ENCODE measurements at regions not wholly inside any gene's neighbourhood (a gene's known extent, or its start where the extent isn't known, plus 50 kb on each side); places are given as distances from the start of the nearest gene placed in this dataset.

DNA sequence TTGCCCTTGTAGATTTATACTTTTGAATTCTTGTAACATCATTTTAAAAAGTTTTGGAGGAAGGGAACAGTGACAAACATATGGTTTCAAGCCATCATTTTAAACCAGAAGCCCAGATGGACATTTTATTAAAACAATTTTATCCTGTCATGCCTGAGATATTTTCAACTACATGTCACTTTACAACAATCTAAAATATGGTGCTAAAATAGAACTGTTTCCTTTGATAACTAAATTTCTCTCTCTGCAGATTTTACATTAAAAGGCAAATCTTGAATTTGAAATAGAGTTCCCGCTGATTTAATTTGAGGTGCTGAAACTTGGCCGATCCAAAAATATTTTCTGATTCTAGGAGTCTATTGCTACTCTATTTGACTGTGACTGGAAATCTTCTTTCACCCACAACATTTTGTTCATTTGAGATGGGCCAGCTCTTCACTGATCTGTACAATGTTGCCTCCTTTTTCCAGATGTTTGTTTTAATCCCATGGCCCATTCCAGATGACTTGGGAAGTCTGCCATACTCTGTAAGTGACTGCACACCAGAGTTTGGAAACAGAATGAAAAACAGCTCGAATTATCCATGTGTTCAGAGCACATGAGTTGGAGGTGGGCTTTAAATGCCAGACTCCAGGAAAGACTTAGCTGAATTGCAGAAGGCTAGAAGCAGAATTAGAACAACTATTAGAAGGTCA, 402.5 kb downstream of the TMEM135 start:
- H3K4me3 ChIP-seq (ENCODE audit: low read length in 3 of 3) = no peak overlapping the region
- no peaks in the 10 kb centered on the region for H3K4me1 ChIP-seq (ENCODE audit: control insufficient read depth in 3 of 3, insufficient read depth in 3 of 3, low read length in 3 of 3)
- no peaks in the 10 kb centered on the region for H3K27me3 ChIP-seq (ENCODE audit: control insufficient read depth in 3 of 3, insufficient read depth in 3 of 3, low read length in 3 of 3)
- H3K9ac ChIP-seq (ENCODE audit: low read depth in 1 of 3, low read length in 3 of 3) = no peak overlapping the region
- no peak overlapping the region for H3K27ac ChIP-seq (ENCODE audit: low read depth, low read length)
- H3K9me3 ChIP-seq (ENCODE audit: control insufficient read depth in 3 of 3, low read length in 3 of 3) = no peaks in the 10 kb centered on the region
- H3K36me3 ChIP-seq (ENCODE audit: control insufficient read depth in 3 of 3, insufficient read depth in 3 of 3, low read length in 3 of 3) = no peaks in the 10 kb centered on the region

DNA sequence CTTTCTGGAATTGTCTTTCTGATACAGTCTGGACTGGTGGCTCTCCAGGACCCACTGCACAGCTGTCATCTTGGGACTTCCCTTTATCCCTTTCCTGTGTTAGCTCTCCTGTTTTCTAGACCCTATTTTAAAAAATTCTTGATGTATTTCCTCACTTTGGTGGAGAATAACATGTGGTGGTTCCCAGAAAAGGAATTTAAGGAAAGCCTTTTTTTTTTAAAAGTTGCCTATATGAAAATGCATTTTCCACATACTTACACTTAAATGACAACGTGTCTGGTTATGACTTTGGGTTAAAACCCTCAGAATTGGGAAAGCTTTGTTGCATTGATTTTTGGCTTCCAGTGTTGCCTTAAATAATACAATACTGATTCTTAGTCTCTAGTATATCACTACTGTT, 400.7 kb downstream of the TMEM135 start:
- H3K27me3 ChIP-seq (ENCODE audit: control insufficient read depth in 3 of 3, insufficient read depth in 3 of 3, low read length in 3 of 3) = no peaks in the 10 kb centered on the region
- no peak overlapping the region for H3K9ac ChIP-seq (ENCODE audit: low read depth in 1 of 3, low read length in 3 of 3)
- H3K36me3 ChIP-seq (ENCODE audit: control insufficient read depth in 3 of 3, insufficient read depth in 3 of 3, low read length in 3 of 3) = no peaks in the 10 kb centered on the region
- no peaks in the 10 kb centered on the region for H3K4me1 ChIP-seq (ENCODE audit: control insufficient read depth in 3 of 3, insufficient read depth in 3 of 3, low read length in 3 of 3)
- no peak overlapping the region for H3K4me3 ChIP-seq (ENCODE audit: low read length in 3 of 3)
- H3K27ac ChIP-seq (ENCODE audit: low read depth, low read length) = no peak overlapping the region
- H3K9me3 ChIP-seq (ENCODE audit: control insufficient read depth in 3 of 3, low read length in 3 of 3) = no peaks in the 10 kb centered on the region

DNA sequence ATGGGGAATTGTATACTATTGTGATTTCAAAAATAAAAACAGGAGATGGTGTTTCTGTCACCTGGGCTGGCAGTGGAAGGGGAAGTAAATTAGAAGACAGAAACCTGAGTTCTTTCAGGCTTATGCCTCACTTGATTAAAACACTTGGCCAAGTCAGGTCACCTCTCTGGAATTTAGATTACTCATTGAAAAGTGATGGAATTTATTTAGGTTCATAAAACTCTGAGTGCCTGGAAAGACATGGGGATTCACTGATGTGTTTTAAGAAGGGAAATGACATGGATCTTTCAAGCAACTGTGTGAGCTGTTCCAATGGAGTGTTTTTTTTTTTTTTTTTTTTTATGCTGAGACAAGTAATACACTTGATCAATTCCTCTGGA, 400.1 kb downstream of the TMEM135 start:
- Histone ChIP-seq H3K9ac (ENCODE audit: low read depth in 1 of 3, low read length in 3 of 3) (no peak overlapping the region), H3K36me3 (ENCODE audit: control insufficient read depth in 3 of 3, insufficient read depth in 3 of 3, low read length in 3 of 3) (no peaks in the 10 kb centered on the region), H3K4me3 (ENCODE audit: low read length in 3 of 3) (no peak overlapping the region)

GRCh38 chr11:87437133-87437843, 399.6 kb downstream of the TMEM135 start:
- no peak overlapping the region for H3K4me3 ChIP-seq (ENCODE audit: low read length in 3 of 3)
- H3K4me1 ChIP-seq (ENCODE audit: control insufficient read depth in 3 of 3, insufficient read depth in 3 of 3, low read length in 3 of 3) = no peaks in the 10 kb centered on the region
- no peak overlapping the region for H3K9ac ChIP-seq (ENCODE audit: low read depth in 1 of 3, low read length in 3 of 3)
- H3K36me3 ChIP-seq (ENCODE audit: control insufficient read depth in 3 of 3, insufficient read depth in 3 of 3, low read length in 3 of 3) = no peaks in the 10 kb centered on the region
- no peak overlapping the region for H3K27ac ChIP-seq (ENCODE audit: low read depth, low read length)
- no peaks in the 10 kb centered on the region for H3K27me3 ChIP-seq (ENCODE audit: control insufficient read depth in 3 of 3, insufficient read depth in 3 of 3, low read length in 3 of 3)
- H3K9me3 ChIP-seq (ENCODE audit: control insufficient read depth in 3 of 3, low read length in 3 of 3) = no peaks in the 10 kb centered on the region

More for the DNA sequence above, 400.1 kb downstream of the TMEM135 start:
- Histone ChIP-seq H3K27me3 (ENCODE audit: control insufficient read depth in 3 of 3, insufficient read depth in 3 of 3, low read length in 3 of 3) (no peaks in the 10 kb centered on the region), H3K9me3 (ENCODE audit: control insufficient read depth in 3 of 3, low read length in 3 of 3) (no peaks in the 10 kb centered on the region), H3K27ac (ENCODE audit: low read depth, low read length) (no peak overlapping the region), H3K4me1 (ENCODE audit: control insufficient read depth in 3 of 3, insufficient read depth in 3 of 3, low read length in 3 of 3) (no peaks in the 10 kb centered on the region)

- no peak overlapping the region for H3K4me3 ChIP-seq (ENCODE audit: low read length in 3 of 3)
- H3K4me1 ChIP-seq (ENCODE audit: control insufficient read depth in 3 of 3, insufficient read depth in 3 of 3, low read length in 3 of 3) = peaks cover 0 to 5% (median 0%) of the 10 kb centered on the region in 3 donors
- H3K27me3 ChIP-seq (ENCODE audit: control insufficient read depth in 3 of 3, insufficient read depth in 3 of 3, low read length in 3 of 3) = no peaks in the 10 kb centered on the region
- H3K36me3 ChIP-seq (ENCODE audit: control insufficient read depth in 3 of 3, insufficient read depth in 3 of 3, low read length in 3 of 3) = no peaks in the 10 kb centered on the region
- no peak overlapping the region for H3K27ac ChIP-seq (ENCODE audit: low read depth, low read length)
- H3K9me3 ChIP-seq (ENCODE audit: control insufficient read depth in 3 of 3, low read length in 3 of 3) = no peaks in the 10 kb centered on the region
- H3K9ac ChIP-seq (ENCODE audit: low read depth in 1 of 3, low read length in 3 of 3) = no peak overlapping the region
Measured at GRCh38 chr11:87432022-87432421, 394.3 kb downstream of the TMEM135 start.

- no peaks in the 10 kb centered on the region for H3K9me3 ChIP-seq (ENCODE audit: control insufficient read depth in 3 of 3, low read length in 3 of 3)
- no peaks in the 10 kb centered on the region for H3K27me3 ChIP-seq (ENCODE audit: control insufficient read depth in 3 of 3, insufficient read depth in 3 of 3, low read length in 3 of 3)
- no peaks in the 10 kb centered on the region for H3K36me3 ChIP-seq (ENCODE audit: control insufficient read depth in 3 of 3, insufficient read depth in 3 of 3, low read length in 3 of 3)
- H3K27ac ChIP-seq (ENCODE audit: low read depth, low read length) = no peak overlapping the region
- peaks cover 0 to 5% (median 0%) of the 10 kb centered on the region in 3 donors for H3K4me1 ChIP-seq (ENCODE audit: control insufficient read depth in 3 of 3, insufficient read depth in 3 of 3, low read length in 3 of 3)
- H3K9ac ChIP-seq (ENCODE audit: low read depth in 1 of 3, low read length in 3 of 3) = no peak overlapping the region
- no peak overlapping the region for H3K4me3 ChIP-seq (ENCODE audit: low read length in 3 of 3)
Measured at GRCh38 chr11:87431392-87431791, 393.7 kb downstream of the TMEM135 start.

GRCh38 chr11:87430821-87431220, 393.1 kb downstream of the TMEM135 start:
- no peaks in the 10 kb centered on the region for H3K36me3 ChIP-seq (ENCODE audit: control insufficient read depth in 3 of 3, insufficient read depth in 3 of 3, low read length in 3 of 3)
- no peak overlapping the region for H3K4me3 ChIP-seq (ENCODE audit: low read length in 3 of 3)
- H3K27ac ChIP-seq (ENCODE audit: low read depth, low read length) = no peak overlapping the region
- H3K27me3 ChIP-seq (ENCODE audit: control insufficient read depth in 3 of 3, insufficient read depth in 3 of 3, low read length in 3 of 3) = no peaks in the 10 kb centered on the region
- no peaks in the 10 kb centered on the region for H3K9me3 ChIP-seq (ENCODE audit: control insufficient read depth in 3 of 3, low read length in 3 of 3)
- H3K9ac ChIP-seq (ENCODE audit: low read depth in 1 of 3, low read length in 3 of 3) = no peak overlapping the region
- H3K4me1 ChIP-seq (ENCODE audit: control insufficient read depth in 3 of 3, insufficient read depth in 3 of 3, low read length in 3 of 3) = peaks cover 0 to 5% (median 0%) of the 10 kb centered on the region in 3 donors

- Histone ChIP-seq H3K27ac (ENCODE audit: low read depth, low read length) (no peak overlapping the region), H3K27me3 (ENCODE audit: control insufficient read depth in 3 of 3, insufficient read depth in 3 of 3, low read length in 3 of 3) (no peaks in the 10 kb centered on the region), H3K4me1 (ENCODE audit: control insufficient read depth in 3 of 3, insufficient read depth in 3 of 3, low read length in 3 of 3) (peaks cover 0 to 5% (median 0%) of the 10 kb centered on the region in 3 donors), H3K9me3 (ENCODE audit: control insufficient read depth in 3 of 3, low read length in 3 of 3) (no peaks in the 10 kb centered on the region), H3K36me3 (ENCODE audit: control insufficient read depth in 3 of 3, insufficient read depth in 3 of 3, low read length in 3 of 3) (no peaks in the 10 kb centered on the region), H3K9ac (ENCODE audit: low read depth in 1 of 3, low read length in 3 of 3) (no peak overlapping the region), H3K4me3 (ENCODE audit: low read length in 3 of 3) (no peak overlapping the region)
Measured at GRCh38 chr11:87429996-87430395, 392.3 kb downstream of the TMEM135 start.

GRCh38 chr11:87428266-87428665, 390.5 kb downstream of the TMEM135 start:
- no peak overlapping the region for H3K27ac ChIP-seq (ENCODE audit: low read depth, low read length)
- H3K9me3 ChIP-seq (ENCODE audit: control insufficient read depth in 3 of 3, low read length in 3 of 3) = no peaks in the 10 kb centered on the region
- H3K27me3 ChIP-seq (ENCODE audit: control insufficient read depth in 3 of 3, insufficient read depth in 3 of 3, low read length in 3 of 3) = no peaks in the 10 kb centered on the region
- no peak overlapping the region for H3K4me3 ChIP-seq (ENCODE audit: low read length in 3 of 3)
- H3K9ac ChIP-seq (ENCODE audit: low read depth in 1 of 3, low read length in 3 of 3) = no peak overlapping the region
- H3K4me1 ChIP-seq (ENCODE audit: control insufficient read depth in 3 of 3, insufficient read depth in 3 of 3, low read length in 3 of 3) = peaks cover 0 to 5% (median 0%) of the 10 kb centered on the region in 3 donors
- no peaks in the 10 kb centered on the region for H3K36me3 ChIP-seq (ENCODE audit: control insufficient read depth in 3 of 3, insufficient read depth in 3 of 3, low read length in 3 of 3)

DNA sequence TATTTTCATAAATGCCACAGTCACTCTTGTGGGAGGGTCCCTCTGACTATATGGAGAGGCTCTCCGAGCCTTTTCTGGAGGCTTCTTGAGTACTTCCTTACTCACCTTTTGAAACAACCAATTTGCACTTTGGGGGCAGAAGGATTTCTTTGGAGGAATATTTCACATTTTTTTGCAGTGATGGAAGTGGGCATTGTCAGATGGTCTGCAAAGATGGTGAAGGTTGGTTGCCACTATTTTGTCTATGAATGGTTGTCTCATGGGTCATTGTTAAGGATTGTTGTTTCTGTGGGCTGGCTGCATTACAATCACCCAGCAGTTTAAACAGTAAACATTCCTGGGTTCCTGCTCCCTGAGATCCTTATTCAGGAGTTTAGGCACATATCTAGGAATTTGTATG, 388.2 kb downstream of the TMEM135 start:
- Histone ChIP-seq H3K9me3 (ENCODE audit: control insufficient read depth in 3 of 3, low read length in 3 of 3) (no peaks in the 10 kb centered on the region), H3K36me3 (ENCODE audit: control insufficient read depth in 3 of 3, insufficient read depth in 3 of 3, low read length in 3 of 3) (no peaks in the 10 kb centered on the region)

More for the DNA sequence above, 388.2 kb downstream of the TMEM135 start:
- no peak overlapping the region for H3K27ac ChIP-seq (ENCODE audit: low read depth, low read length)
- H3K4me3 ChIP-seq (ENCODE audit: low read length in 3 of 3) = no peak overlapping the region
- H3K9ac ChIP-seq (ENCODE audit: low read depth in 1 of 3, low read length in 3 of 3) = no peak overlapping the region
- no peaks in the 10 kb centered on the region for H3K27me3 ChIP-seq (ENCODE audit: control insufficient read depth in 3 of 3, insufficient read depth in 3 of 3, low read length in 3 of 3)
- no peaks in the 10 kb centered on the region for H3K4me1 ChIP-seq (ENCODE audit: control insufficient read depth in 3 of 3, insufficient read depth in 3 of 3, low read length in 3 of 3)
